Pancreas (tissue), 10 donors: ENCODE measurements at regions not wholly inside any gene's neighbourhood (a gene's known extent, or its start where the extent isn't known, plus 50 kb on each side); places are given as distances from the start of the nearest gene placed in this dataset.
A peak's percentile ranks its signal among the peaks of the same experiment; 100 is the strongest.
"Not testable (repeated sequence)": the region's sequence is repeated elsewhere in the genome, so short reads cannot be mapped to it uniquely, and the experiment has no call there.

Source experiments
- ATAC-seq, 4 donors: fragments of 200-7000 bp; cut with Tn5 transposase; one replicate each; pipeline versions ENCODE4 v1.8.0 to v1.9.1; 2020; ENCODE audit warnings: mild to moderate bottlenecking in 4 of 4, moderate library complexity in 4 of 4
- DNase-seq, 6 donors: peaks; one replicate each; pipeline ENCODE4 v3.0.0-alpha.2; 2020
- FAIRE-seq: peaks from 2 replicates; lab custom pipeline; 2012; peaks lifted over from hg19 to GRCh38; lab: Jason Lieb, UNC
- H3K27ac ChIP-seq, 4 donors: fragments of 200-600 bp; sonication (generic); 1 replicate in 3 of 4; 2 replicates in 1 of 4; pipeline versions ENCODE4 v1.5.0 to v1.8.0; 2020
- H3K27me3 ChIP-seq, 4 donors: fragments of 200-600 bp; one replicate each; pipeline ENCODE4 v1.8.0; 2021
- H3K36me3 ChIP-seq, 3 donors: fragments of 200-600 bp; sonication (generic) in 1 of 3; one replicate each; pipeline versions ENCODE4 v1.5.0 to v1.8.0; 2020 to 2021
- H3K4me1 ChIP-seq, 3 donors: fragments of 200-600 bp; one replicate each; pipeline ENCODE4 v1.8.0; 2021
- H3K4me3 ChIP-seq, 4 donors: fragments of 200-600 bp; sonication (generic) in 2 of 4; one replicate each; pipeline versions ENCODE4 v1.5.0 to v1.8.0; 2020 to 2021
- H3K9me3 ChIP-seq, 4 donors: fragments of 200-600 bp; one replicate each; pipeline ENCODE4 v1.8.0; 2021
- WGBS, 2 donors: extraction: QIAGEN DNeasy Blood & Tissue Kit; methylation state at CpG; one replicate each; pipeline ENCODE4 v1.1.7; 2013; 5-methylcytosine and 5-hydroxymethylcytosine counted together
- intact Hi-C, 3 donors: fragments of 100-400 bp; cut with DNase I; formaldehyde crosslinking; loops; one replicate each; pipeline versions ENCODE4 v1.11.1 to v1.14.2; 2022
- TF ChIP-seq, protein P1 (sequence below), 4 donors: fragments of 200-600 bp; sonication (generic) in 3 of 4; IDR thresholded peaks; one replicate each; pipeline versions ENCODE4 v1.5.0 to v1.8.0; 2021; ENCODE audit warnings: antibody characterized with exemption in 4 of 4
- donor health status: healthy with polysubstance abuse.
- donor health status: DM: no; HTN: no; CAD: no; lungs with moderate emphysema.
- donor health status: DM: no; HTN: no; CAD: no.
- donor health status: control.
- donor health status: control.
- donor health status: Bipolar disorder and iron deficiency.
- donor health status: DM: yes; HTN: yes; CAD: no.
- donor health status: DM: no; HTN: no; CAD: no.
- donor health status: DM: no; HTN: no; CAD: no.
- donor health status: DM: yes; HTN: yes; CAD: no.

DNA sequence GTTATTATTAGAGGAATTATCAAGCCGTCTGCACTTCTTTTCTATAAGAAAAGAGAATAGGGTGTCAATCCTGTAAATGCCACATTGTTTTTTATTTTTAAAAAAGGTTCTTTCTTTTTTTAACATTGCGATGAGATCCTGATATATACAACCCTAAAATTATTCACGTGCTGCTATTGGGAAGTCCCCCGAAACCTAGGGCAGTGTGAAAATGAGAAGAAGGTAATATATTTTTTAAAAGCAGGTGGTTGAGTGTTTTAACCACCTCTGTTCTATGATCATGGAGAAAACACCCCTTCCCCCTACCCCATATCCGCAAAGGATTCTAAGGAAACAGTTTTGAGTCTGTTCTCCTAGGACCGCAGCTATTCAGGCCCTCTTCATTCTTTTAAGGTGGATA, 94.5 kb upstream of the KLHL14 start:
- Histone ChIP-seq H3K4me1 (no peaks in the 10 kb centered on the region), H3K4me3 (no peak overlapping the region), H3K27ac (no peak overlapping the region), H3K9me3 (no peaks in the 10 kb centered on the region), H3K36me3 (no peaks in the 10 kb centered on the region), H3K27me3 (no peaks in the 10 kb centered on the region)
- DNase-seq (no peak), FAIRE-seq (no peak), ATAC-seq (no peak)
- TF ChIP-seq, protein P1, sequence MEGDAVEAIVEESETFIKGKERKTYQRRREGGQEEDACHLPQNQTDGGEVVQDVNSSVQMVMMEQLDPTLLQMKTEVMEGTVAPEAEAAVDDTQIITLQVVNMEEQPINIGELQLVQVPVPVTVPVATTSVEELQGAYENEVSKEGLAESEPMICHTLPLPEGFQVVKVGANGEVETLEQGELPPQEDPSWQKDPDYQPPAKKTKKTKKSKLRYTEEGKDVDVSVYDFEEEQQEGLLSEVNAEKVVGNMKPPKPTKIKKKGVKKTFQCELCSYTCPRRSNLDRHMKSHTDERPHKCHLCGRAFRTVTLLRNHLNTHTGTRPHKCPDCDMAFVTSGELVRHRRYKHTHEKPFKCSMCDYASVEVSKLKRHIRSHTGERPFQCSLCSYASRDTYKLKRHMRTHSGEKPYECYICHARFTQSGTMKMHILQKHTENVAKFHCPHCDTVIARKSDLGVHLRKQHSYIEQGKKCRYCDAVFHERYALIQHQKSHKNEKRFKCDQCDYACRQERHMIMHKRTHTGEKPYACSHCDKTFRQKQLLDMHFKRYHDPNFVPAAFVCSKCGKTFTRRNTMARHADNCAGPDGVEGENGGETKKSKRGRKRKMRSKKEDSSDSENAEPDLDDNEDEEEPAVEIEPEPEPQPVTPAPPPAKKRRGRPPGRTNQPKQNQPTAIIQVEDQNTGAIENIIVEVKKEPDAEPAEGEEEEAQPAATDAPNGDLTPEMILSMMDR (IDR thresholded peaks at IDR 0.05): no peak
- 66 to 78% methylated on average over 6 of the region's 6 CpGs for whole genome bisulfite sequencing, 2 donors
- intact Hi-C loops: no loop called here

DNA sequence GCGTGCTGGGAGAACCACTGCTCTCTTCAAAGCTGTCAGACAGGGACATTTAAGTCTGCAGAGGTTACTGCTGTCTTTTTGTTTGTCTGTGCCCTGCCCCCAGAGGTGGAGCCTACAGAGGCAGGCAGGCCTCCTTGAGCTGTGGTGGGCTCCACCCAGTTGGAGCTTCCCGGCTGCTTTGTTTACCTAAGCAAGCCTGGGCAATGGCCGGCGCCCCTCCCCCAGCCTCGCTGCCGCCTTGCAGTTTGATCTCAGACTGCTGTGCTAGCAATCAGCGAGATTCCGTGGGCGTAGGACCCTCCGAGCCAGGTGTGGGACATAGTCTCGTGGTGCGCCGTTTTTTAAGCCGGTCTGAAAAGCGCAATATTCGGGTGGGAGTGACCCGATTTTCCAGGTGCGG, 89.2 kb upstream of the KLHL14 start:
- H3K4me3 ChIP-seq, ATAC-seq, H3K4me1 ChIP-seq, H3K27ac ChIP-seq, FAIRE-seq, intact Hi-C loops, H3K9me3 ChIP-seq, DNase-seq, H3K27me3 ChIP-seq, H3K36me3 ChIP-seq: not testable (repeated sequence)
- 83 to 95% methylated on average over 4 to 12 of the region's 18 CpGs for WGBS, 2 donors

DNA sequence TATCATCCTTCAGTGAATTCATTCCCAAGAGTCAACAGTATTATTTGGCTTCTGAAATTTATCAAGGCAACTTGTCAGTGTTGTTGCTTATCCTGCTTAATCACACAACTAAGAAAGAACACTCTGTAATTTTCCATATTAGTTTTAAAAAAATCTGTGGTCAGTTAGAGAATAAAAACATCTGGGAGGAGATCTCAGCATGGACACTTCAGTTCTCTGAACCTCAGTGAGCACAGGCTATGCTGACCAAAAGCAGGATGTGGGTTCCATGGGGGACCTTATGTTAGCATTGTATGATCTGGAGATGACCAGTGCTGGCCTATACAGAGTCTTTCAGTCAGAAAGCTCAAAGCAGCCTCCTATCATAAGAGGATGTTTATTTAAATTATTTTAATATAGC, 79.1 kb upstream of the KLHL14 start:
- FAIRE-seq (no peak), ATAC-seq (peak in 1 of 4 donors; percentile 28), DNase-seq (no peak)
- TF ChIP-seq, protein P1 (IDR thresholded peaks at IDR 0.05): no peak
- Histone ChIP-seq H3K36me3 (no peaks in the 10 kb centered on the region), H3K27ac (no peak overlapping the region), H3K4me3 (no peak overlapping the region), H3K27me3 (no peaks in the 10 kb centered on the region), H3K4me1 (no peaks in the 10 kb centered on the region), H3K9me3 (no peaks in the 10 kb centered on the region)
- intact Hi-C loops: no loop called here

DNA sequence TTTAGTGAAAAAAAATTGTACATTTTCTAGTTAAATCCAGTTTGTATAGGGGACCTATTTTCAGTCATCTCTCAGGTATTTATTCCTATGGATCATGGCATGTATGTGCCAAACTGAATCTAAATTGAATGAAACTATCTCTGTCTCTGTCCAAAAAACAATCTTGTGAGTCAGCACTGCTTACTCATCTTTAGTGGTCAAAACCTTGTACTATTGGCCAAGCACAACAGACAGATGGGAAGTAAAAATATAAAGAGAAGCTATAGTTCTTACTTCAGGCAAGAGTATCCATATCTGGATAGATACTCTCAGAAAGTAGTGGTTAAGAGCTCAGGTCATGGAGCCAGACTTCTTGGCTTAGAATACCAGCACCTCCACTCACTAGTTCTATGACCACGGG, 76.0 kb upstream of the KLHL14 start:
- Histone ChIP-seq H3K4me3 (no peak overlapping the region), H3K36me3 (no peaks in the 10 kb centered on the region), H3K27ac (no peak overlapping the region), H3K27me3 (no peaks in the 10 kb centered on the region), H3K4me1 (no peaks in the 10 kb centered on the region), H3K9me3 (no peaks in the 10 kb centered on the region)
- DNase-seq (no peak), FAIRE-seq (no peak), ATAC-seq (no peak)
- TF ChIP-seq, protein P1 (IDR thresholded peaks at IDR 0.05): no peak
- intact Hi-C loops: no loop called here
- 74 to 88% methylated on average over 1 of the region's 1 CpG for WGBS, 2 donors

DNA sequence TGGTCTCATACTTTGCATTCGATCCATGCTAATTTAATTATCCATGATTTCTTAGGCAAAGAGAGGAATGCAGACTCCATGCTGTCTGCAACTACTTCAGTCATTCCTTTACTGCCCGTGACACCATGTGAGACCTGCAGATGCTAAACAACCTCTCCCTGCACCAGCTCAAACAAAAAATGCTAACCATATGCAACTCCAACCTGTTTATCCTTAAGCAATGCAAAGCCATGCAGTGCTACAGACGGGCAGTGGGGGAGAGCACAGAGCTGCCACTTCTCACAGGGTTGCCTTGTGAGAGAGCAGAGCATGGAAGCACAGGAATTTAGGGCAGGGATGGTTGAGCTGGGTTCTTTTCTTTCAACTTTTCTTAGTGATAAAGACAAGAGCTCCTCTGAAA, 74.9 kb upstream of the KLHL14 start:
- H3K27me3 ChIP-seq: no peaks in the 10 kb centered on the region
- H3K4me3 ChIP-seq: no peak overlapping the region
- no peaks in the 10 kb centered on the region for H3K36me3 ChIP-seq
- intact Hi-C loops: no loop called here
- no peaks in the 10 kb centered on the region for H3K4me1 ChIP-seq
- DNase-seq: no peak
- WGBS, 2 donors: 31 to 47% methylated on average over 3 of the region's 3 CpGs
- TF ChIP-seq, protein P1 (IDR thresholded peaks at IDR 0.05): no peak
- FAIRE-seq: no peak
- no peaks in the 10 kb centered on the region for H3K9me3 ChIP-seq
- ATAC-seq: no peak
- H3K27ac ChIP-seq: no peak overlapping the region

DNA sequence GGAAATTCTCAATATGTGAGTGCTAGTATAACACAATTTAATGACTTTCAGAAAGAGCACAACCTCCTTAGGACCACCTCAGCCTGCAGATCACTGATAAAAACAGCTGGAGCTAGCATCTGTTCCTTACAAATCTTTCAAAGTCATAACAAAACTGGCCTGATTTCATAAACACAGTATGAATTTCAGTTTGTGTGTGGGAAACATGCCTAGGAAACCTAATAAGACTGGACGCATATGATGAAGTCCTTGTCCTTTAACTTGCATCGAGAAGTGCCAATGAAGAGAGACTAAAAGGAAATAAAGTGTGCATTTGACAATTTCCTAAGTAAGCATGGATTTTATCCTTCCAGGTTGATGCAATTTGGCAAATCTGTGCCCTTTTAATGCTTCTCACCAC, 74.1 kb upstream of the KLHL14 start:
- Histone ChIP-seq H3K9me3 (no peaks in the 10 kb centered on the region), H3K36me3 (no peaks in the 10 kb centered on the region), H3K4me3 (no peak overlapping the region), H3K4me1 (no peaks in the 10 kb centered on the region), H3K27ac (no peak overlapping the region), H3K27me3 (no peaks in the 10 kb centered on the region)
- DNase-seq (no peak), ATAC-seq (no peak), FAIRE-seq (no peak)
- WGBS, 2 donors: 64 to 81% methylated on average over 2 of the region's 2 CpGs
- intact Hi-C loops: no loop called here
- TF ChIP-seq, protein P1 (IDR thresholded peaks at IDR 0.05): no peak
